Activated naive CD8-positive, alpha-beta T cell treated with anti-CD3 and anti-CD28 coated beads, Interleukin-2, amount 50 U/mL, for 24 hours (primary cell): ENCODE measurements at regions not wholly inside any gene's neighbourhood (a gene's known extent, or its start where the extent isn't known, plus 50 kb on each side); places are given as distances from the start of the nearest gene placed in this dataset.
"Not testable (repeated sequence)": the region's sequence is repeated elsewhere in the genome, so short reads cannot be mapped to it uniquely, and the experiment has no call there.

Source experiments
- ATAC-seq: fragments of 150-1000 bp; cut with Tn5 transposase; one replicate; pipeline ENCODE4 v1.10.0; 2021
- DNase-seq: peaks from one replicate; pipeline ENCODE4 v3.0.0; 2021
- H3K27ac Mint-ChIP-seq: one replicate; pipeline ENCODE4 v1.8.0; 2021; ENCODE audit warnings: mild to moderate bottlenecking, mixed read lengths
- H3K27me3 Mint-ChIP-seq: one replicate; pipeline ENCODE4 v1.8.0; 2021; ENCODE audit warnings: mixed read lengths
- H3K36me3 Mint-ChIP-seq: one replicate; pipeline ENCODE4 v1.8.0; 2021; ENCODE audit warnings: low read depth, mixed read lengths
- H3K4me1 Mint-ChIP-seq: one replicate; pipeline ENCODE4 v1.8.0; 2021; ENCODE audit warnings: mixed read lengths
- H3K4me3 Mint-ChIP-seq: one replicate; pipeline ENCODE4 v1.8.0; 2021; ENCODE audit warnings: mild to moderate bottlenecking, moderate library complexity, mixed read lengths
- H3K9me3 Mint-ChIP-seq: one replicate; pipeline ENCODE4 v1.8.0; 2021; ENCODE audit warnings: mixed read lengths

DNA sequence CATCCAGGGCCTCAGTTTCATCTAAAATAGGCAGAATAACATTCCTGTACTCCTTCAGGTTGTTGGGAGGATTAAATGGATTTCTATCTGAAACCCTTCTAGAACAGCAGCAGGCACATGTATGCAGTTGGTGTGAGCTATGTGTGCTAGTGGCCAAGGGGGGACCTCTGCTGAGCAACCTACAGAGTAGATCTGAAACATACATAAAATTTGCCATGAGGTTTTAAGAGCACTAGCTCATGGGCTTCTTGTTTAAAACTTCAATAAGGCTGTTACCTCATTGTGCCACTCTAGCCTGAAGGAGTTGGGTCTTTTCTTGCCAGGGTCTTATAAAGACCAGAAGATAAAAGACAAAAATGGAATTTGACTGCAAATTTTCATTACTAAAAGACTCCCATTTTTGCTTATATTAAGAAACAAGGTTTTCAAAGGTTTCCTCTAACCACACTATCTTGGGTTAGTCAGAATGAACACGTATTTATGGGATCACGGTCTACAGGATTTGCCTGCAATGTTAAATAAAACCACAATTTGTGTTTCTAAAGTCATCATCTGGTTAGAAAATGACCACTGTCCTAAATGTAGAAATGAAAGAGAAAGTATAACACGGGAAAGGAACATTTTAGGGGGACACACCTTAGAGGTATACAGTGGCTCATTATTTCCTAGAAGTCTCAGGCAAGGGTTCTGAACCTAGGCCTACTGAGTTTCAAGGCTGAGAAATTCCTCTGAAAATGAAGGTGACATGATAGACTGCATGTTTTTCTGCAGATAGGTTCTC is 144.9 kb upstream of the OLIG3 start:
- Mint-ChIP-seq H3K27me3 (peaks cover 5% of the 10 kb centered on the region), H3K4me1 (no peaks in the 10 kb centered on the region), H3K9me3 (no peaks in the 10 kb centered on the region), H3K4me3 (peak overlapping the region; percentile 29), H3K27ac (peak overlapping the region; percentile 7), H3K36me3 (no peaks in the 10 kb centered on the region)
- DNase-seq (no peak), ATAC-seq (peak; percentile 92)

DNA sequence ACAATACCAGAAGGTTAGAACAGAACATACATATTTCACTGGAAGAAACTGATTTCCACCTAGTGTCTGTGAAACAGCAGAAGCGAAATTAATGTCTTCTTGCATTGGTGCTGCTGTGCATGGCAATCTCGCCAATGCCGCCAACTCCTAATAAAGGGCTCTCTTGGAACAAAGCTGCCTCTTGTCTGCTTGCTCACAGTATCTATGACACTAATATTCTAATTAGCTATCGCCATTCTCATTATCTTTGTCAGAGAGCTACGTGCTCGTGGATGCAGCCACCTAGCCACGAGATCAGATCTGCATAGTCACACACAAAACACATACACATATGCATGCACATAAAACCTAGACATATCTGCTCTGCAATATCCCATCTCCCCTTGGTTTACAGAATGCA is 145.9 kb upstream of the OLIG3 start:
- no peak overlapping the region for H3K4me3 Mint-ChIP-seq
- no peak for DNase-seq
- peaks cover 5% of the 10 kb centered on the region for H3K27me3 Mint-ChIP-seq
- no peak for ATAC-seq
- H3K36me3 Mint-ChIP-seq: no peaks in the 10 kb centered on the region
- no peaks in the 10 kb centered on the region for H3K9me3 Mint-ChIP-seq
- no peaks in the 10 kb centered on the region for H3K4me1 Mint-ChIP-seq
- no peak overlapping the region for H3K27ac Mint-ChIP-seq

DNA sequence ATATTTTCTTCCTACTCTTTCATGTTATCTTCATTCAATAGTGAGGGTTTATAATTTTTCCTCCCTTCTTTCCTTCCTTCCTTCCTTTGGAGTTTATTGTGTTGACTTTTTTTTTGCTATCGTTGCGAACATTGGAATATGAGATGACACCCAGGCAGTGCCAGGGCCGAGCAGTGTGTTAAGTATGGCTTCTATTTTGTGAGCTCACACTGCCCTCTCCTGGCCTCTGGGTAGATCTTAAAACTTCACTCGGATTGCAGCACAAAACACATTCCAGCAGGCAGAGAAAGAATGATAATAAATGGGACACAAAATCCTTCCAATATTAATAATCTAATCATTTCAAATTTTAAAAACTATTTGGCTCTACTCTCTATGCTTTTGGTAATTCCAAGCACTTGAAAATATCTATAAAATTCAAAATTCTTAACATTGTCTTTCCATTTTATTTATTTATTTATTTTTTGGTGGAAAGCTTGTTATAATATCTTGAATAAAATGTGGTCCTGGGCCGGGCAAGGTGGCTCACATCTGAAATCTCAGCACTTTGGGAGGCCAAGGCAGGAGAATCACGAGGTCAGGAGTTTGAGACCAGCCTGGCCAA is 147.4 kb upstream of the OLIG3 start:
- no peaks in the 10 kb centered on the region for H3K9me3 Mint-ChIP-seq
- H3K27ac Mint-ChIP-seq: no peak overlapping the region
- no peaks in the 10 kb centered on the region for H3K4me1 Mint-ChIP-seq
- peak; percentile 61 for DNase-seq
- peaks cover 8% of the 10 kb centered on the region for H3K27me3 Mint-ChIP-seq
- H3K4me3 Mint-ChIP-seq: no peak overlapping the region
- H3K36me3 Mint-ChIP-seq: no peaks in the 10 kb centered on the region
- peak; percentile 58 for ATAC-seq

DNA sequence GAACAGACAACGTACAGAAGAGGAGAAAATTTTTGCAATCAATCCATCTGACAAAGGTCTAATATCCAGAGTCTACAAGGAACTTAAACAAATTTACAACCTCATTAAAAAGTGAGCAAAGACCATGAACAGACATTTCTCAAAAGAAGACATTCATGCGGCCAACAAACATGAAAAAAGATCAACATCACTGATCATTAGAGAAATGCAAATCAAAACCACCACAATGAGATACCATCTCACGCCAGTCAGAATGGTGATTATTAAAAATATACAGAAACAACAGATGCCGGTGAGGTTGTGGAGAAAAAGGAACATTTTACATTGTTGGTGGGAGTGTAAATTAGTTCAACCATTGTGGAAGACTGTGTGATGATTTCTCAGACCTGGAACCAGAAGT is 149.0 kb upstream of the OLIG3 start:
- ATAC-seq, H3K27me3 Mint-ChIP-seq, H3K27ac Mint-ChIP-seq, H3K9me3 Mint-ChIP-seq, DNase-seq, H3K36me3 Mint-ChIP-seq, H3K4me1 Mint-ChIP-seq, H3K4me3 Mint-ChIP-seq: not testable (repeated sequence)

DNA sequence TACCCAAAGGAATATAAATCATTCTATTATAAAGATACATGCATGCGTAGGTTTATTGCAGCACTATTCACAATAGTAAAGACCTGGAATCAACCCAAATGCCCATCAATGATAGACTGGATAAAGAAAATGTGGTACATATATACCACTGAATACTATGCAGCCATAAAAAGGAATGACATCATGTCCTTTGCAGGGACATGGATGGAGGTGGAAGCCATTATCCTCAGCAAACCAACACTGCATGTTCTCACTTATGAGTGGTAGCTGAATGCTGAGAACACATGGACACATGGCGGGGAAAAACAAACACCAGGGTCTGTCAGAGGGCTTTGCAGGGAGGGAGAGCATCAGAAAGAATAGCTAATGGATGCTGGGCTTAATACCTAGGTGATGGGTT is 149.4 kb upstream of the OLIG3 start:
- ATAC-seq, H3K4me3 Mint-ChIP-seq, H3K9me3 Mint-ChIP-seq, H3K27ac Mint-ChIP-seq, H3K36me3 Mint-ChIP-seq, H3K4me1 Mint-ChIP-seq, DNase-seq: not testable (repeated sequence)
- H3K27me3 Mint-ChIP-seq: peaks cover 11% of the 10 kb centered on the region

DNA sequence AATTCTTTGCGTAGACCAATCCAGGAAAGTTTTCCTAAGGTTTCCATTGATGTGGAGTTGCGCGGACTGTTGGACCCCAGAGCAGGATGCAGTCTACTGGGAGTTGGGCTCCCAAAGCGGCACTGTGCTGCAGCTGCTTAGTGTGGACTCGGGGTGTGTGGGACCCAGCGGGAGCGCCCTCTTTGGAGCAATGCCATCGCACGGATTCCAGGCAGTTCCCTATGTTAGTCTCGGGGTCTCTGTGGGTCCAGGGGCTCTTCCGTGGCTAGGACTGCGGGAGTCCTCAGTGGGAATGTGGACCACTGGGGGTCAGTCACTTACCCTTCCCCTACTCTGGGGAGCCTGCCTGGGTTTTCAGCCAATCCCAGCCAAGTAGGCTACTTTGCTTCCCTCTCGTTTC is 151.7 kb upstream of the OLIG3 start:
- no peak overlapping the region for H3K27ac Mint-ChIP-seq
- H3K9me3 Mint-ChIP-seq: no peaks in the 10 kb centered on the region
- DNase-seq (no peak), ATAC-seq (no peak)
- no peak overlapping the region for H3K4me3 Mint-ChIP-seq
- H3K4me1 Mint-ChIP-seq: peaks cover 4% of the 10 kb centered on the region
- no peaks in the 10 kb centered on the region for H3K36me3 Mint-ChIP-seq
- peaks cover 14% of the 10 kb centered on the region for H3K27me3 Mint-ChIP-seq

DNA sequence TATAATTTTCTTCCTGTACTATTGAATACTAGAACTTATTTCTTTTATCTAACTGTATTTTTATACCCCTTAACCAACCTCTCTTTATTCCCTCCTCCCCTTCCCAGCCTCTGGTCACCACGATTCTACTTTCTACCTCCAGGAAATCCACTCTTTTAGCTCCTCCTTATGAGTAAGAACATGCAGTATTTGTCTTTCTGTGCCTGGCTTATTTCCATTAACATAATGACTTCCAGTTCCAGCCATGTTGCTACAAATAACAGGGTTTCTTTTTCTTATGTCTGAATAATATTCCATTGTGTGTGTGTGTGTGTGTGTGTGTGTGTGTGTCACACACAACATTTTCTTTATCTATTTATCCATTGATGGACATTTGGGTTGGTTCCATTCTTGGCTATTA is 152.3 kb upstream of the OLIG3 start:
- ATAC-seq (no peak), DNase-seq (no peak)
- H3K9me3 Mint-ChIP-seq: no peaks in the 10 kb centered on the region
- H3K36me3 Mint-ChIP-seq: no peaks in the 10 kb centered on the region
- peaks cover 14% of the 10 kb centered on the region for H3K27me3 Mint-ChIP-seq
- H3K4me3 Mint-ChIP-seq: no peak overlapping the region
- H3K4me1 Mint-ChIP-seq: peaks cover 4% of the 10 kb centered on the region
- H3K27ac Mint-ChIP-seq: no peak overlapping the region

DNA sequence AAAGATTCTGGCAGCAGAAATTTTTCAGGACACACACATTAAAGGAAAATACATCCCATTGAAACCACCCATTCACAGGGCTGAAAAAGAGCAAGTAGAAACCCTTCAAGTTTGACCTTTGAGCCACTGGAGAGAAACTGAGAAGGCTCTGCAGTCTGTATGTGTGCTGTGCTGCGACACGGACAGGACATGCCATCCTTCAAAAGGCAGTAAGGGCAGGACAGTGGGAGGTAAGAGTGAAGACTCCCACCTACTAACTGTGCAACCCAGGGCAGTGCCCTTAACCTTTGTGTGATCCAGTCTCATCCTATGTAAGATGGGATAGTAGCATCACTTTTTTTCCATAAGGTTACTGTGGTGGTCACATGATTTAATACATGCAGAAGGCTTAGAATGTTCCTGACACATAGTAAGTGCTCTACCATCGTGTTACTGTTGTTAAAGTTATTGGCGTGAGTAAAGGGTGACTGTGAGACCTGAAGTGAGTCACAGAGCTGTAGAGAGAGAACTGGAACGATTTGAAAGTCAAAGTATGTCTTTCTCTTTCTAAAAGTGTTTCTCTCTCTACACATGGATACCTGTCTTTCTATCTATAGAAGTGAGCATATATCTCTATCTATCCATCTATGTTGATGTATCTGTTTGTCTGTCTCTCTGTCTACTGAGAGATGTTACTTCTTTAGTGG is 153.7 kb upstream of the OLIG3 start:
- peaks cover 14% of the 10 kb centered on the region for H3K27me3 Mint-ChIP-seq
- no peaks in the 10 kb centered on the region for H3K9me3 Mint-ChIP-seq
- H3K4me3 Mint-ChIP-seq: no peak overlapping the region
- DNase-seq (no peak), ATAC-seq (peak; percentile 75)
- no peak overlapping the region for H3K27ac Mint-ChIP-seq
- no peaks in the 10 kb centered on the region for H3K36me3 Mint-ChIP-seq
- peaks cover 4% of the 10 kb centered on the region for H3K4me1 Mint-ChIP-seq

DNA sequence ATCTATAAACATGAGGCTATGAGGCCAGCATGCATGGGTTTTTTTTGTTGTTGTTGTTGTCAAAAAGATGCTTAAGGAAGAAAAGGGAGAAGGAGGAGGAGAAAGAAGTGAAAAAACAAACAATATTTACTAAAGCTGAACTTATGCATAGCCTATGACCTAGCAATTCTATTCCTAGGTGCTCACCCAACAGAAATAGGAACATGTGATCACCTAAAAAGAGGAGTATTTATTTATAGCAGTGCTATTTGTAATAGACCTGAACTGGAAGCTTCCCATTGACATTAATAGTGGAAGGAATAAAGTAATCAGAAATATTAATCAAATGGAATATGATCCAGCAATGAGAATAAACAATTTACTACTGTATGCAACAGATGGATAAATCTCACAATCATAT is 156.5 kb upstream of the OLIG3 start:
- Mint-ChIP-seq H3K36me3 (no peaks in the 10 kb centered on the region), H3K9me3 (peaks cover 7% of the 10 kb centered on the region), H3K27me3 (peaks cover 9% of the 10 kb centered on the region), H3K4me1 (peaks cover 4% of the 10 kb centered on the region), H3K27ac (no peak overlapping the region), H3K4me3 (no peak overlapping the region)
- no peak for ATAC-seq
- DNase-seq: no peak

DNA sequence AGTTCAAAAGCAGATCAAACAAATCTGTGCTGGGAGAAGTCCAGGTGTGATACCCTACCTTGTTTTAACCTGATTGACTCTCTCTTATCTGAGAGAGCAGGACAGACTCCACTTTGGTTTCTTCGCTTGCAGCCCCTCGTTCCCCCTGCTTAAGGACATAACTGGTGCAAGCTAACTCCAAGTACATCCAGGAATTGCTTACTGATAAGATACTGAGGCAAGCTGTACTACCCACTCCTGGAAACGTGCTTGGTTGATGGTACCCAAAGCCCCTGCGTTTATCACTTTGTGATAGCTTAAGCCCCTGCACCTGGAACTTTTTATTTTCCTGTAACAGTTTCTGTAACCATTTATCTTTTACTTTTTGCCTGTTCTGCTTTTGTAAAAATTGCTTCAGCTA is 157.0 kb upstream of the OLIG3 start:
- no peak overlapping the region for H3K27ac Mint-ChIP-seq
- H3K27me3 Mint-ChIP-seq: peaks cover 9% of the 10 kb centered on the region
- no peaks in the 10 kb centered on the region for H3K36me3 Mint-ChIP-seq

DNA sequence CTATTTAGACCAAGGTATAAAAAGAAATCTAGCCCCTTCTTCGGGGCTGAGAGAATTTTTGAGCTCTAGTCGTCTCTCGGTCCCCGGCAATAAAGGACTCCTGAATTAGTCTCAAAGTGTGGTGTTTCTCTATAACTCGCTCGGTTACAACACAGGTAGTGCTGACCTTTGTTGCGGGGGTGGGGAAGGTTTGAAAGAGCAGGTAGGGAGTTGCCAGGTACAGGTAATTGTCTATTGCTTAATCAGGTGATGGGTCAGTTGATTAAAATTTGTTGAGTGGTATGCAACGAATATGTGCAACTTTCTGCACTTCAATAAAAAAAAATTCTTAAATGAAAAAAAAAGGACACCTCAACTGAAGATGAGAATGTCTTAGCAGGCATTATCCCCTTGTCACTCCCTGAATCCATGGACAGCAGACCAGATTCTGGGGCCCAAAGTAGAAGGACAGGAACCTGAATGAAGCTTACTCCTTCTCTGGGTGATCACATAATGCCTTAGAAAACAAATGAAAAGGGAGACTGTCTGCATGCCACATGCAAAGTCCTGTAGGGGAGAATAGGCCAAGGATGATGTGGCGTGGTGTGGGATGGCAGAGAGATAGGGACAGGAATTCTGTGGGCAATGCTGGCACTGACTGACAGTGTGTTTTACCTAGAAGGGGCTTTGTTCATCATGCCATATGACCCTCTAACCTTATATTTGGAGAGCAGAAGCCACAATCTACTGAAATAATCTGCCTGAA is 157.6 kb upstream of the OLIG3 start:
- no peak for ATAC-seq
- H3K4me1 Mint-ChIP-seq: peaks cover 8% of the 10 kb centered on the region
- H3K36me3 Mint-ChIP-seq: no peaks in the 10 kb centered on the region
- peaks cover 7% of the 10 kb centered on the region for H3K9me3 Mint-ChIP-seq
- H3K27me3 Mint-ChIP-seq: peaks cover 5% of the 10 kb centered on the region
- no peak overlapping the region for H3K27ac Mint-ChIP-seq
- DNase-seq: no peak
- no peak overlapping the region for H3K4me3 Mint-ChIP-seq

More for the DNA sequence above, 157.0 kb upstream of the OLIG3 start:
- no peak overlapping the region for H3K4me3 Mint-ChIP-seq
- no peak for DNase-seq
- no peak for ATAC-seq
- H3K4me1 Mint-ChIP-seq: peaks cover 4% of the 10 kb centered on the region
- H3K9me3 Mint-ChIP-seq: peaks cover 7% of the 10 kb centered on the region

DNA sequence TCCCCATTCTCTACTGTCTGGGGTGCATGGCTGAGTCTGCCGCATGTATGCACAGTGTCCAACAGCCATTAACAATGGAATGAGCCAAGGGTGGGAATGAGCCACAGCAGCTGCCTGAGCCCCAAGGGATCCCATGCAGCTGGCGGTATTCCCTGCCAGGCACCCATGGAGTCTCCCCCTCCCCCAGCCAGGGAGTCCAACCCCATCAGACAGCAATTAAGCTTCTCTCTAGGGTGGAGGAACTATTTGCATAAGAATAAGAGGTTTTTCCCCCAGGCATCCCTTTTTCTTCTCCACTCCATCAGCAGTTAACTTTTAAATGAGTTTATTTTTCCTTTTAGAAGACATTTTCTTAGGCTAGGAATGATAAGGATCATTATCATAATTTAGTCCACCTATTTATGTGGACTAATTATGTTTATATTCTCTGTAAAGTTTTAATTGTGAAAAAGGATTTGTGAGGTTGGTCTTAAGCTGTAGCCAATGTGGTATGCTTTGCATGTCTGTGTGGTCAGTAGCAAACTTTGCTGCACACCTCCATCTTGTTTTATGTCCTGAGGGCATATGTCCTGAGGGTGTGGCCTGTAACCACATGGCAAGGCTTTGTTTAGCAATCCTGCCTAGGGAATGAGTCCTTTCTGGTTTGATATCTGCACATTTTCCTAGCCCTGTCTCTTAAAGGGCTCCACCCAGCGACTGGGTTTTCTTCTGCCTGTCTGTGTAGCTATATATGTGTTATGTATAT is 158.9 kb upstream of the OLIG3 start:
- Mint-ChIP-seq H3K27ac (no peak overlapping the region), H3K4me1 (peaks cover 19% of the 10 kb centered on the region), H3K36me3 (no peaks in the 10 kb centered on the region), H3K27me3 (peaks cover 5% of the 10 kb centered on the region), H3K4me3 (no peak overlapping the region), H3K9me3 (peaks cover 7% of the 10 kb centered on the region)
- ATAC-seq (no peak), DNase-seq (no peak)

DNA sequence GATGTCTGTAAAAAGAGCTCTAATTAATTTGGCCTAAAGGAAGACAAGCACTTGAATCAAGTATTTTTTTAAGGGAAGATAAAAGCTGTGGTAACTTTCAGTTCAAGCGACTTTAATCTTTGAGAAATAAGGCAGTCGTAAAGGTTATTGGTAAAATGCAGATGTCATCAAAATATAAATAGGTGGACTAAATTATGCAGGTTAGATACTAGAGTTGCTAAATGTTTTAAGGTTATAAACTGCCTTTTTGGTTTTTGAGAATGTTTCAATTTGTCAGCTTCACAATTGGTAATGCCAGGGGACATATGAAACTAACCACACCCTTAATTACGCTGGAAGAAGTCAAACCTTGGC is 159.5 kb upstream of the OLIG3 start:
- Mint-ChIP-seq H3K27me3 (peaks cover 3% of the 10 kb centered on the region), H3K27ac (no peak overlapping the region), H3K36me3 (no peaks in the 10 kb centered on the region), H3K9me3 (peaks cover 7% of the 10 kb centered on the region), H3K4me3 (no peak overlapping the region), H3K4me1 (peaks cover 22% of the 10 kb centered on the region)
- DNase-seq (no peak), ATAC-seq (no peak)

DNA sequence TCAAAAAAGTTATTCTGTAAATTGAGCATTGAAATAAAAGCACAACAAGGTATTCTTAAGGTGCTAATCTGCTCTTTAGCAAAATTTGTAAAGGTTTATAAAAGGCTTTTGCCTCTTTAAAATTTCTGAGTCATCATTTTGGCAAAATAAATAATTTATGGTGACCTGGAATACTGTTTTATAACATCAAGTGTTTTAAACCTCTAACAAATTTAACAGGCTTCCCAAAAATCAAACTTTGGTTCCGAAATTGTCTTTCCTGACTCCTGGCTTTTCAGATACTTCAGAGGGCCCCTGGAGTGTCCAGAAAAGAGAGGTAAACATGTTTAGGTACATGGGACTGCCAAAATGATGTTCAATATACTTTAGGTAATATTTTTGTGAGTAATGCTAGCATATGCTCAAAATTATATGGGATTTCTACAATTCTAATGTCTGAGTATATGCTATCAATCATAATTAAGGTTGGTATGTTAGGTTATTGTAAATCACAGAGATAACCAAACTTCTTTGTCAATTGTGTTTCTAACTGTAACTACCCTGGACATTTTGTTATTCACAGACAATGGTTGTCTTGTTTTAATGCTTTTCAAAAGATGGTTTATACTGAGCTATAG is 160.3 kb upstream of the OLIG3 start:
- Mint-ChIP-seq H3K36me3 (no peaks in the 10 kb centered on the region), H3K4me3 (no peak overlapping the region), H3K27me3 (peaks cover 3% of the 10 kb centered on the region), H3K4me1 (peaks cover 24% of the 10 kb centered on the region), H3K27ac (no peak overlapping the region), H3K9me3 (peaks cover 7% of the 10 kb centered on the region)
- DNase-seq (no peak), ATAC-seq (no peak)
